Activated CD4-positive, alpha-beta memory T cell treated with anti-CD3 and anti-CD28 coated beads, Interleukin-2, amount 10 ng/mL, durations not matched to agents 7 days and 5 days (primary cell): ENCODE measurements at regions not wholly inside any gene's neighbourhood (a gene's known extent, or its start where the extent isn't known, plus 50 kb on each side); places are given as distances from the start of the nearest gene placed in this dataset.

Experiments
- CTCF ChIA-PET: fragments of 350-600 bp; sonication (Branson Sonifier 250); formaldehyde crosslinking; loops from one replicate; lab custom pipeline; 2021; ENCODE audit warnings: antibody characterized with exemption, inconsistent platforms; lab: Charles Lee
- POLR2A ChIA-PET: fragments of 350-600 bp; sonication (Branson Sonifier 250); formaldehyde crosslinking; loops from one replicate; lab custom pipeline; 2021; ENCODE audit warnings: antibody characterized with exemption; lab: Charles Lee
- DNase-seq: peaks from one replicate; pipeline ENCODE4 v3.0.0-alpha.2; 2020
- H3K27ac Mint-ChIP-seq: one replicate; pipeline ENCODE4 v1.8.0; 2021; ENCODE audit warnings: mild to moderate bottlenecking, mixed read lengths
- H3K27me3 Mint-ChIP-seq: one replicate; pipeline ENCODE4 v1.8.0; 2021; ENCODE audit warnings: mixed read lengths
- H3K36me3 Mint-ChIP-seq: one replicate; pipeline ENCODE4 v1.8.0; 2021; ENCODE audit warnings: low read depth, mixed read lengths
- H3K4me1 Mint-ChIP-seq: one replicate; pipeline ENCODE4 v1.8.0; 2021; ENCODE audit warnings: mixed read lengths
- H3K4me3 Mint-ChIP-seq: one replicate; pipeline ENCODE4 v1.8.0; 2021; ENCODE audit warnings: mild to moderate bottlenecking, mixed read lengths
- H3K9me3 Mint-ChIP-seq: one replicate; pipeline ENCODE4 v1.8.0; 2021; ENCODE audit warnings: mixed read lengths

- Mint-ChIP-seq H3K27ac (no peak overlapping the region), H3K36me3 (no peaks in the 10 kb centered on the region), H3K27me3 (no peaks in the 10 kb centered on the region), H3K4me1 (no peaks in the 10 kb centered on the region), H3K4me3 (no peak overlapping the region), H3K9me3 (peaks cover 8% of the 10 kb centered on the region)
- no peak for DNase-seq
- ChIA-PET CTCF (no interaction called here), POLR2A (no interaction called here)
Observed at GRCh38 chr7:81598951-81599350, 170.9 kb downstream of the HGF start.

DNA sequence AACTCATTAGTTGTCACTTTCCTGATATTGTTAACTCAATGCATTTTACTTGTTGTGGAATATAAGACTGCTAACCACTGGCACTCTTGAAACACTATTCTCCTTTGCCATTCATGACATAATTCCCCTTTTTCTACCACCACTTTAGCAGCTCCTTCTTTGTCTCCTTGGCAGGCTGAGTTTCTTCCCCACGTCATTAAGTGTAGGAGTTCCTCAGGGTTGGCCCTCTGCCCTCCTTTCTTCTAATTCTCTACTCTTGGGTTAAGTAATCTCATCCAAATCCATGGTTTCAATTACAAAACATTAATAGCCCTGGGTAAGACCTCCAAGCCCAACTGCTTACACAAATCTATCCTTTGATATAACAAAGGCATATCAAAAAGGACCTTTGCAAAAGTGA, 175.1 kb downstream of the HGF start:
- H3K27me3 Mint-ChIP-seq = no peaks in the 10 kb centered on the region
- H3K27ac Mint-ChIP-seq = no peak overlapping the region
- H3K36me3 Mint-ChIP-seq = no peaks in the 10 kb centered on the region
- ChIA-PET POLR2A (no interaction called here), CTCF (no interaction called here)
- no peak overlapping the region for H3K4me3 Mint-ChIP-seq
- DNase-seq = no peak
- peaks cover 11% of the 10 kb centered on the region for H3K9me3 Mint-ChIP-seq
- H3K4me1 Mint-ChIP-seq = no peaks in the 10 kb centered on the region

DNA sequence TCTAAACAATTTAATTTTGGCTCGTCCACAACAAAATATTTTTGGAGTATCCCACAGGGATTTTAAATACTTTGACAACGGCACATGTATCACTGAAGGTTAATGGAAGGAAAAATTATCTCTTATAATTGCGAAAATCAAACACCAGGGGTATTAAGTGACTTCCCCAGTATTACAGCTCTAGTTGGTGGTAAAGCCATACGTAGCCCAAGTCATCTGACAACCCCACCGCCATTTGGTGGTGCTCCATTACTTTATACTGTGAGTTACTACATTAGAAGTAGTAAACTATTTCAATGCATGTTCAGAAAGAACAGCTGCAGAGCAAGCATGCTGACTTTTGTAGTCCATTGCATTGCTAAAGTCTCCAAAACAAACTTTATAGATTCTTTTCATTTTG, 179.7 kb downstream of the HGF start:
- Mint-ChIP-seq H3K27me3 (no peaks in the 10 kb centered on the region), H3K4me3 (no peak overlapping the region), H3K4me1 (no peaks in the 10 kb centered on the region), H3K9me3 (peaks cover 9% of the 10 kb centered on the region), H3K36me3 (no peaks in the 10 kb centered on the region), H3K27ac (no peak overlapping the region)
- POLR2A ChIA-PET = no interaction called here
- no peak for DNase-seq
- CTCF ChIA-PET = no interaction called here

DNA sequence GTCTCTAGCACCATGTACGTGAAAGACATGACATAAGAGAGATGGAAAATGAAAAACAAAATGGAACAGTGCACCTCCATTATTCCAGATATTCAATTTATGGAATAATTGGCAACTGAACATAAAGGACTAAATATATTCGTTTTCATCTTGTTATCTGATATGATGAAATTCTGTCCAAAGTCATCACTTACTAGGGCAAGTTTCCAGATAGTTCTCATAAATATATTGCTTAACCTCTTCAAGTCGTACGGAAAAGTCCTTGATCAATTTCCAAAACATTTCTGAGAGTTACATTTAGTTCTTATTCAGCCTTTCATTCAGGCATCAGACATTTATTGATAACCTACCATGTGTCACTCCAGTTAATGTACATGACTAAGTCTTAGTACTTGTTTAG, 185.2 kb downstream of the HGF start:
- DNase-seq = no peak
- Mint-ChIP-seq H3K27ac (no peak overlapping the region), H3K27me3 (no peaks in the 10 kb centered on the region), H3K36me3 (no peaks in the 10 kb centered on the region), H3K4me3 (no peak overlapping the region), H3K4me1 (no peaks in the 10 kb centered on the region), H3K9me3 (peaks cover 6% of the 10 kb centered on the region)
- CTCF ChIA-PET = no interaction called here
- POLR2A ChIA-PET = no interaction called here

DNA sequence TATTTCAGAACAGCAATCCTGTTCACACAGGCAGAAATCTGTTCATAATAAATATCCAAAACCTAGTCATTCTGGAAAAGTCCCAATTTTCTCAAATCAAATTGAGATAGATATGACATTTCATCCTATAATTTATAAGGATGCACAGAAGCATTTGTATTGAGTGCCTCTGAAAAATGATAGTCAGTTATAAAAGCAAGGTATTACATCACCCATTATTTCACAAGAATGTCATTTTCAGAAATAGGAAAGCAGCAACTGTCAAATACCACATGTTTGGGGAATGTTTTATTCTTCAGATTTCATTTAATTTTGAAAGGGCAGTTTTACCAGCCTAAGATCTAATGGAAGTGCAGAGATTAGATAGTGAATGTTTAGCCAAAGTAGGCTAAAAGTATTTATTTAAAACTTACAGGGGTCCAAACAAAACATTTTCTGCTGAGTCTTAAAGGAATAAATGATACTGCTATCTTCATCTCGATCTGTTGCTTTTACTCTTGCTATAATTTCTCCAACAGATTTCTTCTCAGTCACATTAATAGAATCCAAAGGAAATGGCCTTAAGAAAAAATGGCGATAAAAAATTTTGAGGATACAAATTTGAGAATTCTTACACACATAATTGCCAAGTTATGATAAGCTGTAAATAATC, 185.8 kb downstream of the HGF start:
- no peak overlapping the region for H3K27ac Mint-ChIP-seq
- peaks cover 10% of the 10 kb centered on the region for H3K9me3 Mint-ChIP-seq
- CTCF ChIA-PET = no interaction called here
- no peaks in the 10 kb centered on the region for H3K4me1 Mint-ChIP-seq
- H3K36me3 Mint-ChIP-seq = no peaks in the 10 kb centered on the region
- H3K27me3 Mint-ChIP-seq = no peaks in the 10 kb centered on the region
- no peak for DNase-seq
- H3K4me3 Mint-ChIP-seq = no peak overlapping the region
- POLR2A ChIA-PET = no interaction called here

GRCh38 chr7:81583090-81583489, 186.8 kb downstream of the HGF start:
- Mint-ChIP-seq H3K27ac (no peak overlapping the region), H3K27me3 (no peaks in the 10 kb centered on the region), H3K4me3 (no peak overlapping the region), H3K36me3 (no peaks in the 10 kb centered on the region), H3K4me1 (no peaks in the 10 kb centered on the region), H3K9me3 (peaks cover 12% of the 10 kb centered on the region)
- POLR2A ChIA-PET = no interaction called here
- DNase-seq = no peak
- CTCF ChIA-PET = no interaction called here

DNA sequence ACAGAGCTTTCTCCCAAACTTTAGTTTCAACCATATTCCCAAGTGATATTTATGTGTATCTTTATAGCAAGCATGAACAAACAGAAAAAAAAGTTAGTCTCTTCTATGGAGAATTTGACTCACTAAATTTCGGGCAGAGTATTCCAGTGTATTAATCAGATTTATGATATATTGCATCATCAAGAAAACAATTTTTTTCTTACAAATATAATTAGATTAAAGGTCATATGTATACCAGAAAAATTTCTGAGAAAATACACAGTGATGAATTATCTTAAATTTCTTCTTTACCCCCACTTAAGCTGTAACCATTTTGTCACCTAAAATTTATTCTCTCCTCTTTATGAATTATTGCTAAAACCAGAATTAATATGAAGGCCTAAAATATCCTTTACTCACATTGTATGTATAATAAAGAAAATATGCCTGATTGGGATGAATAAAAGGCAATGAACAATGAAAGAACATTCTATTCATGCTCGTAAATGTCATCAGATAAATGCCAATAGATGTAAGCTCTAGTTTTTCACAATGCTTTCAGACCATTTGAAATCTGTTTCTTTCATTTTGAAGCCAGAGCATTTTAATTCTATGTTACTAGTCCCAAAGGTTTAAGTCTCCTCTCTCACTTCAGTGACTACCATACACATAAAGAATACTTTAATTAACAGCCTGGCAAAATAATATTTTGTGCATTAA, 192.1 kb downstream of the HGF start:
- Mint-ChIP-seq H3K9me3 (peaks cover 8% of the 10 kb centered on the region), H3K4me3 (no peak overlapping the region), H3K4me1 (no peaks in the 10 kb centered on the region), H3K36me3 (no peaks in the 10 kb centered on the region), H3K27ac (no peak overlapping the region), H3K27me3 (no peaks in the 10 kb centered on the region)
- no peak for DNase-seq
- POLR2A ChIA-PET = no interaction called here
- CTCF ChIA-PET = no interaction called here

GRCh38 chr7:81574723-81575326, 195.0 kb downstream of the HGF start:
- no peak overlapping the region for H3K27ac Mint-ChIP-seq
- no peaks in the 10 kb centered on the region for H3K36me3 Mint-ChIP-seq
- H3K4me1 Mint-ChIP-seq = no peaks in the 10 kb centered on the region
- no peak overlapping the region for H3K4me3 Mint-ChIP-seq
- POLR2A ChIA-PET = no interaction called here
- CTCF ChIA-PET = no interaction called here
- DNase-seq = no peak
- H3K9me3 Mint-ChIP-seq = peaks cover 6% of the 10 kb centered on the region
- no peaks in the 10 kb centered on the region for H3K27me3 Mint-ChIP-seq

GRCh38 chr7:81573932-81574331, 195.9 kb downstream of the HGF start:
- H3K27ac Mint-ChIP-seq = no peak overlapping the region
- no peak overlapping the region for H3K4me3 Mint-ChIP-seq
- H3K27me3 Mint-ChIP-seq = no peaks in the 10 kb centered on the region
- peaks cover 1% of the 10 kb centered on the region for H3K9me3 Mint-ChIP-seq
- CTCF ChIA-PET = no interaction called here
- POLR2A ChIA-PET = no interaction called here
- DNase-seq = no peak
- no peaks in the 10 kb centered on the region for H3K4me1 Mint-ChIP-seq
- no peaks in the 10 kb centered on the region for H3K36me3 Mint-ChIP-seq

DNA sequence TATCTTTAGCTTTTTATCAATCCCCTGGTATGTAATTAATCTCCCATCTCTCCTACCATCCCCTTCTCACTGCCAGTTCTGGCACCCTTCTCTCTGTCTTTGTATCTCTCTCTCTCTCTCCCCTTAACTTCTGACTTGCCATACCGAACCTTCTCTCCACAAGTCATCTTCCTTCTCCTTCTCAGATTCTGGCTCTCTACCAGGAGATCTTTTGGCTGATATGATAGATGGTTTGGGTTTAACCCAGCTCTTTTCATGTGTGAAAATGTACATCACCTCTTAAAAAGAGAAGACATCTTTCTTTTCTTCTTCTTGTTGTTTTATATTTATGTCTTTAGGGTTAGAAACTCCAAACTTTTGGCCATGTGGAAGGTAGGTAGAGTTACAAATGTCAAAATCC, 196.7 kb downstream of the HGF start:
- Mint-ChIP-seq H3K9me3 (no peaks in the 10 kb centered on the region), H3K4me3 (no peak overlapping the region), H3K27me3 (no peaks in the 10 kb centered on the region), H3K4me1 (no peaks in the 10 kb centered on the region), H3K36me3 (no peaks in the 10 kb centered on the region), H3K27ac (no peak overlapping the region)
- CTCF ChIA-PET = no interaction called here
- no peak for DNase-seq
- POLR2A ChIA-PET = no interaction called here

DNA sequence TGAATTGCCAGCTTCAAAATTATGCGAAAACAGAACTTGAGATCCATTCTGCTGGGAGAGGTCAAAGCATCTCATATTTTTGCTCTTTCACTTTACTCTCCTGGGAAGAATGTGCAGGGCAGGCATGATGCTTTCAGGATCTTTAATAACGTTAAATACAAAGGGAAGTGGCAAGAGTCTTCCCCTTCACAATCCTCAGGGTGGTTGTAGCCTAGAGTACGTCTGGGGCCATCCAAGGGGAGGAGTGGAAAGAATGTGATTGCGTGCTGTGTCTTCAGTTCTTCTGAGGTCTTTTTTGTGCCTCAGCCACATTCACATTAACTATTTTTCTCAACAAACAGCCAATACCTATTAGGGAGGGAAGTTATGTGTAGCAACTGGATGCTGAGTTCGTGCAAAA, 207.3 kb downstream of the HGF start:
- ChIA-PET CTCF (no interaction called here), POLR2A (no interaction called here)
- DNase-seq = no peak
- H3K9me3 Mint-ChIP-seq = peaks cover 7% of the 10 kb centered on the region
- no peaks in the 10 kb centered on the region for H3K36me3 Mint-ChIP-seq
- no peaks in the 10 kb centered on the region for H3K4me1 Mint-ChIP-seq
- no peaks in the 10 kb centered on the region for H3K27me3 Mint-ChIP-seq
- no peak overlapping the region for H3K27ac Mint-ChIP-seq
- H3K4me3 Mint-ChIP-seq = no peak overlapping the region

- no peaks in the 10 kb centered on the region for H3K36me3 Mint-ChIP-seq
- ChIA-PET CTCF (no interaction called here), POLR2A (no interaction called here)
- no peak for DNase-seq
- peaks cover 3% of the 10 kb centered on the region for H3K9me3 Mint-ChIP-seq
- H3K27me3 Mint-ChIP-seq = no peaks in the 10 kb centered on the region
- H3K4me1 Mint-ChIP-seq = no peaks in the 10 kb centered on the region
- no peak overlapping the region for H3K4me3 Mint-ChIP-seq
- H3K27ac Mint-ChIP-seq = no peak overlapping the region
Observed at GRCh38 chr7:81560708-81561107, 209.1 kb downstream of the HGF start.

DNA sequence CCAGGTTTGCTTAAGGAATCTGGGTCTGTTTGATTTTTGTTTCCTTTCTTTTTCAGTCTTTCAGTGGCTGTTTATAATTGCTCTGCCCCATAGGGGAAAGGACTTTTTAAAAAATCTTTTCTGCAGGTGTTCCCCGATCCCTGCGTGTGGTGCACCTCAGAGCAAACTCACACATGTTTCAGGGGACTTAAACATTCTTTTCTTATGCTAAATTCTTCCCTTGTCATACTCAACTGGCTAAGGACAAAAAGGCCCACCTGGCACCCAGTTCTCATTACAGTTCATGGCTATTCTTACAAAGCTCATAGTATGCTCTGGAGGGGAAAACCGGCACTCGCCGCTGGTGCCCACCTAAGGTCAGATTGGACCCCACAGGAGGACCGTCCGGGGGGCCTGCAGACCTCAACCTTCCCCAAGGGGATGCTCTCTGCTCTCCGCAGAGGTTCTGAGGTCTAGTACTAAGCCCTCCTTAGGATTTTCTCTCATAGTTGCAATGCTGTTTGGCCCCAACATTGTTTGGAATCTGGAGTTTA, 220.3 kb downstream of the HGF start:
- DNase-seq = no peak
- Mint-ChIP-seq H3K9me3 (peaks cover 14% of the 10 kb centered on the region), H3K4me1 (no peaks in the 10 kb centered on the region), H3K4me3 (no peak overlapping the region), H3K27ac (no peak overlapping the region), H3K36me3 (no peaks in the 10 kb centered on the region), H3K27me3 (no peaks in the 10 kb centered on the region)
- ChIA-PET POLR2A (no interaction called here), CTCF (no interaction called here)

- POLR2A ChIA-PET = no interaction called here
- no peak for DNase-seq
- Mint-ChIP-seq H3K27me3 (no peaks in the 10 kb centered on the region), H3K4me1 (no peaks in the 10 kb centered on the region), H3K9me3 (peaks cover 9% of the 10 kb centered on the region), H3K4me3 (no peak overlapping the region), H3K27ac (no peak overlapping the region), H3K36me3 (no peaks in the 10 kb centered on the region)
- CTCF ChIA-PET = no interaction called here
Observed at GRCh38 chr7:81534996-81535395, 234.9 kb downstream of the HGF start.
